Osteocyte (in vitro differentiated cells): ENCODE measurements at regions not wholly inside any gene's neighbourhood (a gene's known extent, or its start where the extent isn't known, plus 50 kb on each side); places are given as distances from the start of the nearest gene placed in this dataset.

Experiments
- DNase-seq: peaks from one replicate; pipeline ENCODE4 v3.0.0; 2021; ENCODE audit warnings: mixed read lengths; ENCODE audit not compliant: unreplicated experiment; ENCODE audit errors: extremely low spot score
- H3K27ac Mint-ChIP-seq: one replicate; pipeline ENCODE4 v1.8.0; 2021; ENCODE audit warnings: mild to moderate bottlenecking, mixed read lengths; ENCODE audit not compliant: unreplicated experiment
- H3K27me3 Mint-ChIP-seq: one replicate; pipeline ENCODE4 v1.8.0; 2021; ENCODE audit warnings: mixed read lengths; ENCODE audit not compliant: unreplicated experiment
- H3K36me3 Mint-ChIP-seq: one replicate; pipeline ENCODE4 v1.8.0; 2021; ENCODE audit warnings: mixed read lengths; ENCODE audit not compliant: unreplicated experiment
- H3K4me1 Mint-ChIP-seq: one replicate; pipeline ENCODE4 v1.8.0; 2021; ENCODE audit warnings: mixed read lengths; ENCODE audit not compliant: unreplicated experiment
- H3K4me3 Mint-ChIP-seq: one replicate; pipeline ENCODE4 v1.8.0; 2021; ENCODE audit warnings: mild to moderate bottlenecking, moderate library complexity, mixed read lengths; ENCODE audit not compliant: unreplicated experiment
- H3K9me3 Mint-ChIP-seq: one replicate; pipeline ENCODE4 v1.8.0; 2021; ENCODE audit warnings: mixed read lengths; ENCODE audit not compliant: unreplicated experiment
- TF ChIP-seq, protein P1 (sequence below): fragments of 200-600 bp; sonication (generic); IDR thresholded peaks from 2 replicates; pipeline ENCODE4 v1.5.0; 2021; ENCODE audit warnings: antibody characterized with exemption, mild to moderate bottlenecking, moderate library complexity

DNA sequence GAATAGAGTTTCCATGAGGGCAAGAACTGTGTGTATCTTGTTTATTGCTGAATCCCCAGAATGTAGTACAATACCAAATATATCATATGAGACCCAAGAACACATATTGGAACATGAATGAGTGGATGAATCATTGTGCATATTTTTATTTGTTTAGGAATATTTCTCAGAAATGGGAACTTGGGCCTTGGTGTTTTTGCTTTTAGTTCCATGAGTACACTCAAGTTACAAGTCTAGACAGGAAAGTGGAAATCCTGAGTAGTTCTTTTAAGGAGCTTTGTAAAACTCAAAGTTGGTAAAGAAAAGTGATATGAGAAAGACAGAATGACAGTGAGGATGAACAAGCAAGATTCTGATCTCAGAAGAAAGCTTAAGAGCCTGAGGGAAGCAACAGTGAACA, 647.0 kb downstream of the EFNA5 start:
- Mint-ChIP-seq H3K36me3 (no peaks in the 10 kb centered on the region), H3K9me3 (no peaks in the 10 kb centered on the region), H3K4me1 (peaks cover 4% of the 10 kb centered on the region), H3K4me3 (no peak overlapping the region), H3K27ac (peak overlapping the region; percentile 46), H3K27me3 (no peaks in the 10 kb centered on the region)
- no peak for DNase-seq
- TF ChIP-seq, protein P1, sequence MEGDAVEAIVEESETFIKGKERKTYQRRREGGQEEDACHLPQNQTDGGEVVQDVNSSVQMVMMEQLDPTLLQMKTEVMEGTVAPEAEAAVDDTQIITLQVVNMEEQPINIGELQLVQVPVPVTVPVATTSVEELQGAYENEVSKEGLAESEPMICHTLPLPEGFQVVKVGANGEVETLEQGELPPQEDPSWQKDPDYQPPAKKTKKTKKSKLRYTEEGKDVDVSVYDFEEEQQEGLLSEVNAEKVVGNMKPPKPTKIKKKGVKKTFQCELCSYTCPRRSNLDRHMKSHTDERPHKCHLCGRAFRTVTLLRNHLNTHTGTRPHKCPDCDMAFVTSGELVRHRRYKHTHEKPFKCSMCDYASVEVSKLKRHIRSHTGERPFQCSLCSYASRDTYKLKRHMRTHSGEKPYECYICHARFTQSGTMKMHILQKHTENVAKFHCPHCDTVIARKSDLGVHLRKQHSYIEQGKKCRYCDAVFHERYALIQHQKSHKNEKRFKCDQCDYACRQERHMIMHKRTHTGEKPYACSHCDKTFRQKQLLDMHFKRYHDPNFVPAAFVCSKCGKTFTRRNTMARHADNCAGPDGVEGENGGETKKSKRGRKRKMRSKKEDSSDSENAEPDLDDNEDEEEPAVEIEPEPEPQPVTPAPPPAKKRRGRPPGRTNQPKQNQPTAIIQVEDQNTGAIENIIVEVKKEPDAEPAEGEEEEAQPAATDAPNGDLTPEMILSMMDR, result no peak

DNA sequence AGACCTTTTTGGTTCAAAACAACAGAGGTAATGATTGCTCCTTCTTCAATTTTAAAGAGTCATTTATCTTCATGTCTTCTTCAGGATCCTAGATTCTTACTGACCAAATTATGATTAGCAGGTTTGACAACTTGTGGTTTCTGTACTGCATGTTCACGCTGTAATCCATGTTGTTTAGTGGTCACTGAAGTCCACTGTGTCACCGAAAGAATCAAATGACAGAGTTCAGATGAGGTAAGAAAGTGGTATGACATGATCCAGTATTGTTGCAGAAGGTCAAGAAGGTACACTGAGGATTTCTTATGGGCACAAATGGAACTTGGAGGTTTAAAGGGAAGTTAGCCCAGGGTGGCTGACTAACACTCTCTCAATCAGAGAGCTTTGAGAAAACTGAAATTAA, 649.2 kb downstream of the EFNA5 start:
- Mint-ChIP-seq H3K27me3 (no peaks in the 10 kb centered on the region), H3K4me1 (peaks cover 4% of the 10 kb centered on the region)
- TF ChIP-seq, protein P1, result no peak

DNA sequence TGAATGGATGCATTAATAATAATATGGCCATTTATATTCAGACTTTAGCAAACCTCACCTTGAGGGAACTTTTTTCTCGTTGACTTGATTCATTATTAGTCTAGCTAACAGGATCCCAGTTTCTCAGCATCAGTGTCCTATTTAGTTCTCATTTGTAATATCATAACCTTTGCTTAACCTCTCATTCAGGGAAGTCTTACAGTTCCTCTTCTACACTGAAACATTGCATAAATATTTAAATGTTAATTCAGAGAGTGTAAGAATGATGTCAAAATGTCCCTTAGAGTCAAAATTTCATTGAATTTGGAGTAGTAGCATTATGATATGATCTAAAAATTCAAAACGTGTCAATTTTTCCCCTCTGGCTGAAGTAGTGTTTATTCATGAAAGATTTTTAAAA, 650.1 kb downstream of the EFNA5 start:
- Mint-ChIP-seq H3K27ac (no peak overlapping the region), H3K27me3 (no peaks in the 10 kb centered on the region), H3K4me1 (peaks cover 4% of the 10 kb centered on the region), H3K4me3 (no peak overlapping the region), H3K36me3 (no peaks in the 10 kb centered on the region), H3K9me3 (no peaks in the 10 kb centered on the region)
- DNase-seq, result no peak
- TF ChIP-seq, protein P1, result no peak

More for the DNA sequence above, 649.2 kb downstream of the EFNA5 start:
- H3K36me3 Mint-ChIP-seq, result no peaks in the 10 kb centered on the region
- no peak overlapping the region for H3K4me3 Mint-ChIP-seq
- no peaks in the 10 kb centered on the region for H3K9me3 Mint-ChIP-seq
- H3K27ac Mint-ChIP-seq, result no peak overlapping the region
- DNase-seq, result no peak

DNA sequence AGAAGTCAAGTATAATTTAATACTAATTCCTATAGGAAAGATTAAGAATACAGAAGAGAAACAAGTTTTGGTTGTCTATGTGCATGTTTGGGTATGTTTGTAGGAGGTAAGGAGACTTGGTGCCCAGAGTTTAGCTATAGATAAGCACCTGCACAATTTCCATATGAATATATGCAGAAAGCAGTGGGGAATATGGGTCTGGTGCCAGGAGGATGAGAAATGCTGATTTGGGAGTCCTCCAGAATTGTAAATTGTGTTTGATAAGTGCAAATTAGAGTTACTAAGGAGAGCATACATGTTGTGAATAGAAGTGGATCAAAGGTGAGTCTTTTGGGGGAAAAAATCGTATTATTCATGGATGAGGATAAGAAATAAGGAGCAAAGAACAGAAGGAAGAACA, 653.1 kb downstream of the EFNA5 start:
- H3K4me1 Mint-ChIP-seq, result no peaks in the 10 kb centered on the region
- no peak overlapping the region for H3K4me3 Mint-ChIP-seq
- H3K27ac Mint-ChIP-seq, result no peak overlapping the region
- TF ChIP-seq, protein P1, result no peak
- no peaks in the 10 kb centered on the region for H3K36me3 Mint-ChIP-seq
- H3K9me3 Mint-ChIP-seq, result no peaks in the 10 kb centered on the region
- H3K27me3 Mint-ChIP-seq, result no peaks in the 10 kb centered on the region
- no peak for DNase-seq

DNA sequence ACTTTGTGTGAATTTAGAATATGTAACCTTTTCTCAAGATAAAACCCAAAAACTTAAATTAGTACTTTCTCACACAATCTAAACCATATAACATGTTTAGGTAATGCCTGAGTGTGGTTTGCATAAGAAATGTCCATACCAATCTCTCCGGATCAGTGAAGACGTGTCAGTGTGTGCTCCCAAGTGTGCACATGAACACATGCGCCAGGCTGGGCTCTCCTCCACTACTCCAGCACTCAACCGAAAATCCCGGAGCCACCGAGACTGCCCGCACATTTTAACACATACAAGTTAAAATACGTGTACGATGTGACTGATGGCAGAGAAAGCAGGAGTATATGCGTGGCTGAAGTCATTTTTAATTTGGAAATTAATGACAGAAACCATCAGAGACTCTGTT, 658.4 kb downstream of the EFNA5 start:
- TF ChIP-seq, protein P1, result no peak
- H3K4me3 Mint-ChIP-seq, result no peak overlapping the region
- H3K36me3 Mint-ChIP-seq, result no peaks in the 10 kb centered on the region
- H3K27ac Mint-ChIP-seq, result no peak overlapping the region
- H3K9me3 Mint-ChIP-seq, result no peaks in the 10 kb centered on the region
- no peaks in the 10 kb centered on the region for H3K4me1 Mint-ChIP-seq
- no peak for DNase-seq
- H3K27me3 Mint-ChIP-seq, result no peaks in the 10 kb centered on the region
